ENCODE measurements at regions not wholly inside any gene's neighbourhood (a gene's known extent, or its start where the extent isn't known, plus 50 kb on each side); places are given as distances from the start of the nearest gene placed in this dataset.
A peak's percentile ranks its signal among the peaks of the same experiment; 100 is the strongest.

DNA sequence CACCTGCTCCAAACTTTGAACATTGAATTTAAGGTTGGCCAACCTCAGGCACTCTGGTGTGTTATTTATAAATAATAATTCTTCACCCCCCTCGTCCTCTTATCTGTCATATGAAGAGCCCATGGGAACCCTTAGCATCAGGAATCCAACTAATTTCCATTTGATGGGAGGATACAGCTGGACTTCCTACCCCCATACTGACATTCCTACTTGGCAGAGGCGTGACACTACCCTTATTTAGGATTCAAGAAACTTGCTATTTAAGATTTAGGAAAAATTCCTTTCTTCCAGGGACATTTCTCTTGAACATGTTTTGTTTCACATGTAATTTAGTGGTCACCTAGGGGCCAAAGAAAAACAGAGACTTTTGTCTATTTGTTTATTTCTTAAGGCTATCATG is 171.9 kb upstream of the NRP1 start:
- Histone ChIP-seq H3K27me3 (no peaks in the 10 kb centered on the region), H3K9me3 (replicated peaks in 1 of 3) (no peaks in the 10 kb centered on the region), H3K4me3 (no peak overlapping the region), H3K36me3 (replicated peaks in 1 of 2) (no peaks in the 10 kb centered on the region), H3K27ac (no peak overlapping the region), H3K4me1 (replicated peaks in 1 of 2) (peaks cover 0 to 17% of the 10 kb centered on the region in 2 donors)
- no peak for DNase-seq
- intact Hi-C loops (cut with DNase I): no loop called here
- 67 to 73% (median 67%) methylated on average over 2 of the region's 2 CpGs for WGBS, 4 donors
- TF ChIP-seq, protein P1, sequence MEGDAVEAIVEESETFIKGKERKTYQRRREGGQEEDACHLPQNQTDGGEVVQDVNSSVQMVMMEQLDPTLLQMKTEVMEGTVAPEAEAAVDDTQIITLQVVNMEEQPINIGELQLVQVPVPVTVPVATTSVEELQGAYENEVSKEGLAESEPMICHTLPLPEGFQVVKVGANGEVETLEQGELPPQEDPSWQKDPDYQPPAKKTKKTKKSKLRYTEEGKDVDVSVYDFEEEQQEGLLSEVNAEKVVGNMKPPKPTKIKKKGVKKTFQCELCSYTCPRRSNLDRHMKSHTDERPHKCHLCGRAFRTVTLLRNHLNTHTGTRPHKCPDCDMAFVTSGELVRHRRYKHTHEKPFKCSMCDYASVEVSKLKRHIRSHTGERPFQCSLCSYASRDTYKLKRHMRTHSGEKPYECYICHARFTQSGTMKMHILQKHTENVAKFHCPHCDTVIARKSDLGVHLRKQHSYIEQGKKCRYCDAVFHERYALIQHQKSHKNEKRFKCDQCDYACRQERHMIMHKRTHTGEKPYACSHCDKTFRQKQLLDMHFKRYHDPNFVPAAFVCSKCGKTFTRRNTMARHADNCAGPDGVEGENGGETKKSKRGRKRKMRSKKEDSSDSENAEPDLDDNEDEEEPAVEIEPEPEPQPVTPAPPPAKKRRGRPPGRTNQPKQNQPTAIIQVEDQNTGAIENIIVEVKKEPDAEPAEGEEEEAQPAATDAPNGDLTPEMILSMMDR (IDR thresholded peaks at IDR 0.05): no peak
- no peak for TF ChIP-seq POLR2A (IDR thresholded peaks at IDR 0.05)

DNA sequence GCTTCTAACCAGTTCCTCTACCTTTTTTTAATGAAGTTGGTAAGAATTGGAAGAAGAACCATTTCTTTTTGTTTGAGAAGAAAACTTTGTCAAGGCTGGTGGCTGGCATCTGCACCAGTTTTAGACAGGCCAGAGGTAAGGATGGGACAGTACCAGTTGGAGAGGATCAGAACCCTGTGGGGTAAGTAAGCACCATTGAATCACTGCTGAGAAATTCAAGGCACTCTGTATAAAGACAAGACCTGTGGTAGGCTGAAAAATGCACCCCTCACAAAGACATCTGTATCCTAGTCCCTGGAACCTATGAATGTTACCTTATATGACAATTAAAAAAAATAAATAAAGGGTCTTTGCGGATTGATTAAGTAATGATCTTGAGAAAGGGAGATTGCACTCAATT is 166.7 kb upstream of the NRP1 start:
- no peaks in the 10 kb centered on the region for H3K27me3 ChIP-seq
- intact Hi-C loops (cut with DNase I): no loop called here
- no peak for DNase-seq
- 92 to 98% (median 97%) methylated on average over 1 of the region's 1 CpG for WGBS, 4 donors
- H3K4me3 ChIP-seq: no peak overlapping the region
- H3K9me3 ChIP-seq (replicated peaks in 1 of 3): no peaks in the 10 kb centered on the region
- H3K27ac ChIP-seq: no peak overlapping the region
- H3K36me3 ChIP-seq (replicated peaks in 1 of 2): no peaks in the 10 kb centered on the region
- TF ChIP-seq POLR2A (IDR thresholded peaks at IDR 0.05): no peak
- TF ChIP-seq, protein P1 (IDR thresholded peaks at IDR 0.05): no peak
- H3K4me1 ChIP-seq (replicated peaks in 1 of 2): no peaks in the 10 kb centered on the region

DNA sequence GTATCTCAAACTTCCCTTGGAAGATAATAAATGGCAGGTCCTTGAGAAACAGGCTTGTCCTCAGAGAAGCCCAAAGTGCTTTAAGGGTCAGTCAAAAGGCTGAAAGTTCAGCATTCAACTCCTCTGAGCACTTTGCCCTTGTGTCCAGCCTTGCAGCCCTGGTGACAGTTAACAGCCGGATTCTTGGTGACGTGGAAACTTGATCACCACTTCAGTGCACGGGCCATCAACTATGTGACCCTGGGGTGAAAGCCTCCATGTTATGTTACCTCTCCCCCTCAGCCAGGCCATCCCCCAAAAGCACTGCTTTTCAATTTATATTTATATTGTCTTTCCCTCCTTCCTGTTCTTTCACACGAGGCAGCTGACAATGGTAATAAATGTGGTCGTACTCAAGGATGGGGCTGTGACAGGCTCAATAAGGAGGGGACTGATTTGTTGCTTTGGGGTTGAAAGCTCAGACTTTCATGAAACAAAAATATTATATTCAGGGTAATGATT is 164.0 kb upstream of the NRP1 start:
- DNase-seq: peak in 2 of 7 donors; percentile 22 to 33
- Histone ChIP-seq H3K27ac (no peak overlapping the region), H3K4me1 (replicated peaks in 1 of 2) (no peaks in the 10 kb centered on the region), H3K4me3 (no peak overlapping the region), H3K9me3 (replicated peaks in 1 of 3) (no peaks in the 10 kb centered on the region), H3K36me3 (replicated peaks in 1 of 2) (no peaks in the 10 kb centered on the region), H3K27me3 (no peaks in the 10 kb centered on the region)
- TF ChIP-seq, protein P1 (IDR thresholded peaks at IDR 0.05): no peak
- TF ChIP-seq POLR2A (IDR thresholded peaks at IDR 0.05): no peak
- intact Hi-C loops (cut with DNase I): no loop called here
- 61 to 69% (median 67%) methylated on average over 5 of the region's 5 CpGs for WGBS, 4 donors

DNA sequence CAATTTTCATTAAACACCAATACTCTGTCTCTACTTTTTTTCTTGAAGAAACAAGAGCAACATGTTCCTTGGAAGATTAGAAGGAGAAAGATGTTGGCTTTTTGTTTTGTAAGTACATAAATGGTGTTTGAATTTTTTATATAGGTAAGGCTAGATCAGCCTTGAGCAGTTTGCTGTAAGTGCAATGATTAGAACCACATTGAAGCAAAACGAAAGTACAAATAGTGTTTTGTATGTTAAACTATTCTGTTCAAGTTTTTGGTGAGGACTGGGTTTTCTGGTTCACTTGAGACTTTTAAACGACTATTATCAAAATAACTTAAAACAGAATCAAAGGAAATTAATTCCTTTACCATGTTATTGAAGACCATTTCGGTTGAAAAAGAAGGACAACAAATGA is 162.9 kb upstream of the NRP1 start:
- Histone ChIP-seq H3K9me3 (replicated peaks in 1 of 3) (no peaks in the 10 kb centered on the region), H3K27ac (no peak overlapping the region), H3K4me1 (replicated peaks in 1 of 2) (no peaks in the 10 kb centered on the region), H3K4me3 (no peak overlapping the region), H3K36me3 (replicated peaks in 1 of 2) (no peaks in the 10 kb centered on the region), H3K27me3 (no peaks in the 10 kb centered on the region)
- 74 to 86% (median 77%) methylated on average over 3 of the region's 3 CpGs for WGBS, 4 donors
- DNase-seq: no peak
- TF ChIP-seq, protein P1 (IDR thresholded peaks at IDR 0.05): no peak
- TF ChIP-seq POLR2A (IDR thresholded peaks at IDR 0.05): no peak
- intact Hi-C loops (cut with DNase I): no loop called here

All from adrenal gland (tissue), 9 donors.